IPS-18a (cell line): ENCODE measurements at regions not wholly inside any gene's neighbourhood (a gene's known extent, or its start where the extent isn't known, plus 50 kb on each side); places are given as distances from the start of the nearest gene placed in this dataset.
"Not testable (repeated sequence)": the region's sequence is repeated elsewhere in the genome, so short reads cannot be mapped to it uniquely, and the experiment has no call there.

Source experiments
- H3K27ac ChIP-seq: one replicate; pipeline ENCODE4 v1.5.1; 2013; ENCODE audit warnings: low read length
- H3K27me3 ChIP-seq: one replicate; pipeline ENCODE4 v1.6.1; 2013; ENCODE audit warnings: mild to moderate bottlenecking, low read length; ENCODE audit not compliant: control insufficient read depth, insufficient read depth
- H3K36me3 ChIP-seq: one replicate; pipeline ENCODE4 v1.6.1; 2013; ENCODE audit warnings: low read depth, low read length; ENCODE audit not compliant: control insufficient read depth
- H3K4me1 ChIP-seq: one replicate; pipeline ENCODE4 v1.6.1; 2013; ENCODE audit warnings: low read depth, low read length; ENCODE audit not compliant: control insufficient read depth
- H3K4me3 ChIP-seq: one replicate; pipeline ENCODE4 v1.5.1; 2013; ENCODE audit warnings: low read length
- H3K9ac ChIP-seq: one replicate; pipeline ENCODE4 v1.6.1; 2013; ENCODE audit warnings: mild to moderate bottlenecking, low read length, moderate library complexity
- H3K9me3 ChIP-seq: one replicate; pipeline ENCODE4 v1.6.1; 2013; ENCODE audit warnings: low read depth, low read length; ENCODE audit not compliant: control insufficient read depth

GRCh38 chr10:62498271-62498670, 124.1 kb downstream of the ZNF365 start:
- Histone ChIP-seq H3K9ac (no peak overlapping the region), H3K27ac (no peak overlapping the region), H3K27me3 (no peaks in the 10 kb centered on the region), H3K36me3 (no peaks in the 10 kb centered on the region), H3K4me1 (peaks cover 7% of the 10 kb centered on the region), H3K9me3 (no peaks in the 10 kb centered on the region), H3K4me3 (no peak overlapping the region)

- H3K27ac ChIP-seq, H3K36me3 ChIP-seq, H3K4me3 ChIP-seq, H3K9me3 ChIP-seq, H3K27me3 ChIP-seq, H3K9ac ChIP-seq: not testable (repeated sequence)
- peaks cover 21% of the 10 kb centered on the region for H3K4me1 ChIP-seq
Measured at GRCh38 chr10:62500116-62500515, 125.9 kb downstream of the ZNF365 start.

- no peak overlapping the region for H3K4me3 ChIP-seq
- no peak overlapping the region for H3K9ac ChIP-seq
- H3K9me3 ChIP-seq: no peaks in the 10 kb centered on the region
- H3K4me1 ChIP-seq: peaks cover 33% of the 10 kb centered on the region
- H3K27me3 ChIP-seq: no peaks in the 10 kb centered on the region
- no peaks in the 10 kb centered on the region for H3K36me3 ChIP-seq
- no peak overlapping the region for H3K27ac ChIP-seq
Measured at GRCh38 chr10:62501547-62501946, 127.4 kb downstream of the ZNF365 start.

GRCh38 chr10:62502995-62503613, 128.9 kb downstream of the ZNF365 start:
- Histone ChIP-seq H3K9ac (no peak overlapping the region), H3K4me3 (no peak overlapping the region), H3K27ac (no peak overlapping the region), H3K9me3 (no peaks in the 10 kb centered on the region), H3K36me3 (no peaks in the 10 kb centered on the region), H3K4me1 (peaks cover 41% of the 10 kb centered on the region), H3K27me3 (no peaks in the 10 kb centered on the region)

- Histone ChIP-seq H3K9ac (no peak overlapping the region), H3K4me3 (no peak overlapping the region), H3K36me3 (no peaks in the 10 kb centered on the region), H3K27me3 (no peaks in the 10 kb centered on the region), H3K27ac (no peak overlapping the region), H3K9me3 (no peaks in the 10 kb centered on the region), H3K4me1 (peaks cover 41% of the 10 kb centered on the region)
Measured at GRCh38 chr10:62503872-62504271, 129.7 kb downstream of the ZNF365 start.

GRCh38 chr10:62506371-62506770, 132.2 kb downstream of the ZNF365 start:
- no peaks in the 10 kb centered on the region for H3K9me3 ChIP-seq
- no peak overlapping the region for H3K4me3 ChIP-seq
- no peak overlapping the region for H3K9ac ChIP-seq
- no peaks in the 10 kb centered on the region for H3K36me3 ChIP-seq
- no peaks in the 10 kb centered on the region for H3K27me3 ChIP-seq
- H3K27ac ChIP-seq: no peak overlapping the region
- H3K4me1 ChIP-seq: peaks cover 34% of the 10 kb centered on the region

GRCh38 chr10:62511238-62511637, 137.1 kb downstream of the ZNF365 start:
- Histone ChIP-seq H3K27me3 (no peaks in the 10 kb centered on the region), H3K4me3 (no peak overlapping the region), H3K27ac (no peak overlapping the region), H3K9me3 (no peaks in the 10 kb centered on the region), H3K9ac (no peak overlapping the region), H3K4me1 (peaks cover 11% of the 10 kb centered on the region), H3K36me3 (no peaks in the 10 kb centered on the region)

GRCh38 chr10:62511656-62512055, 137.5 kb downstream of the ZNF365 start:
- no peak overlapping the region for H3K4me3 ChIP-seq
- H3K27me3 ChIP-seq: no peaks in the 10 kb centered on the region
- no peak overlapping the region for H3K9ac ChIP-seq
- no peaks in the 10 kb centered on the region for H3K36me3 ChIP-seq
- H3K9me3 ChIP-seq: no peaks in the 10 kb centered on the region
- H3K4me1 ChIP-seq: peaks cover 7% of the 10 kb centered on the region
- H3K27ac ChIP-seq: no peak overlapping the region

- H3K9me3 ChIP-seq: no peaks in the 10 kb centered on the region
- H3K4me1 ChIP-seq: no peaks in the 10 kb centered on the region
- H3K36me3 ChIP-seq: no peaks in the 10 kb centered on the region
- H3K9ac ChIP-seq: no peak overlapping the region
- no peaks in the 10 kb centered on the region for H3K27me3 ChIP-seq
- H3K4me3 ChIP-seq: no peak overlapping the region
- H3K27ac ChIP-seq: no peak overlapping the region
Measured at GRCh38 chr10:62512732-62513475, 138.7 kb downstream of the ZNF365 start.

GRCh38 chr10:62514079-62514693, 140.0 kb downstream of the ZNF365 start:
- H3K9ac ChIP-seq: no peak overlapping the region
- no peaks in the 10 kb centered on the region for H3K27me3 ChIP-seq
- H3K27ac ChIP-seq: no peak overlapping the region
- no peaks in the 10 kb centered on the region for H3K4me1 ChIP-seq
- no peaks in the 10 kb centered on the region for H3K36me3 ChIP-seq
- H3K4me3 ChIP-seq: no peak overlapping the region
- no peaks in the 10 kb centered on the region for H3K9me3 ChIP-seq

- no peaks in the 10 kb centered on the region for H3K27me3 ChIP-seq
- no peaks in the 10 kb centered on the region for H3K4me1 ChIP-seq
- H3K9me3 ChIP-seq: no peaks in the 10 kb centered on the region
- H3K27ac ChIP-seq: no peak overlapping the region
- no peak overlapping the region for H3K9ac ChIP-seq
- H3K4me3 ChIP-seq: no peak overlapping the region
- H3K36me3 ChIP-seq: no peaks in the 10 kb centered on the region
Measured at GRCh38 chr10:62517252-62517651, 143.1 kb downstream of the ZNF365 start.
